Adrenal gland (tissue), 9 donors: ENCODE measurements at regions not wholly inside any gene's neighbourhood (a gene's known extent, or its start where the extent isn't known, plus 50 kb on each side); places are given as distances from the start of the nearest gene placed in this dataset.

Experiments
- DNase-seq, 7 donors: peaks; one replicate each; pipeline ENCODE4 v3.0.0-alpha.2; 2019 to 2020
- H3K27ac ChIP-seq, 5 donors: fragments of 200-600 bp; sonication (generic) in 4 of 5; 1 replicate in 3 of 5; 2 replicates in 2 of 5; pipeline versions ENCODE4 v1.5.1 to v1.8.0; 2016 to 2020; ENCODE audit warnings: mild to moderate bottlenecking in 1 of 5
- H3K27me3 ChIP-seq: fragments of 200-600 bp; 2 replicates; pipeline ENCODE4 v1.8.0; 2021
- H3K36me3 ChIP-seq, 2 donors: fragments of 200-600 bp; replicated peaks in 1 of 2; 1 replicate in 1 of 2; 2 replicates in 1 of 2; pipeline versions ENCODE4 v1.5.1 to v1.8.0; 2018 to 2022
- H3K4me1 ChIP-seq, 2 donors: fragments of 200-600 bp; replicated peaks in 1 of 2; 1 replicate in 1 of 2; 2 replicates in 1 of 2; pipeline versions ENCODE4 v1.5.1 to v1.8.0; 2018 to 2021
- H3K4me3 ChIP-seq, 4 donors: fragments of 200-600 bp; sonication (generic) in 3 of 4; one replicate each; pipeline ENCODE4 v1.5.1; 2016 to 2018
- H3K9me3 ChIP-seq, 3 donors: fragments of 200-600 bp; sonication (generic) in 1 of 3; replicated peaks in 1 of 3; 1 replicate in 2 of 3; 2 replicates in 1 of 3; pipeline versions ENCODE4 v1.5.1 to v1.8.0; 2016 to 2021
- POLR2A ChIP-seq, 2 donors: fragments of 450-650 bp; IDR thresholded peaks; one replicate each; pipeline ENCODE4 v1.6.1; 2017; ENCODE audit warnings: antibody characterized with exemption in 2 of 2, mild to moderate bottlenecking in 2 of 2, moderate library complexity in 1 of 2
- WGBS, 4 donors: extraction: QIAGEN DNeasy Blood & Tissue Kit in 2 of 4; methylation state at CpG; one replicate each; pipeline versions ENCODE4 v1.1.5 to v1.1.7; 2013 to 2017; 5-methylcytosine and 5-hydroxymethylcytosine counted together
- intact Hi-C, 2 donors: fragments of 100-400 bp; cut with DNase I; formaldehyde crosslinking; loops; one replicate each; pipeline versions ENCODE4 v1.14.1 to v1.15.0; 2022 to 2023
- TF ChIP-seq, protein P1 (sequence below), 6 experiments: fragments of 450-650 bp in 4 of 6; fragments of 200-600 bp in 2 of 6; sonication (generic) in 1 of 6; IDR thresholded peaks; 1 replicate in 5 of 6; 2 replicates in 1 of 6; pipeline versions ENCODE4 v1.5.1 to v1.8.0; 2016 to 2021; ENCODE audit warnings: antibody characterized with exemption in 6 of 6, mild to moderate bottlenecking in 2 of 6, moderate library complexity in 1 of 6
- donor health status: healthy with polysubstance abuse.
- donor health status: Bipolar disorder and iron deficiency.
- donor health status: DM: yes; HTN: yes; CAD: no.
- donor health status: DM: no; HTN: no; CAD: no.
- donor health status: DM: no; HTN: no; CAD: no.

GRCh38 chr19:31548941-31549340 is 199.7 kb upstream of the TSHZ3 start:
- H3K36me3 ChIP-seq = no peaks in the 10 kb centered on the region
- WGBS, 4 donors = 80 to 87% (median 84%) methylated on average over 4 of the region's 4 CpGs
- no peaks in the 10 kb centered on the region for H3K27me3 ChIP-seq
- H3K4me1 ChIP-seq = no peaks in the 10 kb centered on the region
- peak in 3 of 7 donors; percentile 20 to 27 (median 24) for DNase-seq
- H3K27ac ChIP-seq = no peak overlapping the region
- no peaks in the 10 kb centered on the region for H3K9me3 ChIP-seq
- intact Hi-C loops = no loop called here
- H3K4me3 ChIP-seq = no peak overlapping the region
- TF ChIP-seq, protein P1, sequence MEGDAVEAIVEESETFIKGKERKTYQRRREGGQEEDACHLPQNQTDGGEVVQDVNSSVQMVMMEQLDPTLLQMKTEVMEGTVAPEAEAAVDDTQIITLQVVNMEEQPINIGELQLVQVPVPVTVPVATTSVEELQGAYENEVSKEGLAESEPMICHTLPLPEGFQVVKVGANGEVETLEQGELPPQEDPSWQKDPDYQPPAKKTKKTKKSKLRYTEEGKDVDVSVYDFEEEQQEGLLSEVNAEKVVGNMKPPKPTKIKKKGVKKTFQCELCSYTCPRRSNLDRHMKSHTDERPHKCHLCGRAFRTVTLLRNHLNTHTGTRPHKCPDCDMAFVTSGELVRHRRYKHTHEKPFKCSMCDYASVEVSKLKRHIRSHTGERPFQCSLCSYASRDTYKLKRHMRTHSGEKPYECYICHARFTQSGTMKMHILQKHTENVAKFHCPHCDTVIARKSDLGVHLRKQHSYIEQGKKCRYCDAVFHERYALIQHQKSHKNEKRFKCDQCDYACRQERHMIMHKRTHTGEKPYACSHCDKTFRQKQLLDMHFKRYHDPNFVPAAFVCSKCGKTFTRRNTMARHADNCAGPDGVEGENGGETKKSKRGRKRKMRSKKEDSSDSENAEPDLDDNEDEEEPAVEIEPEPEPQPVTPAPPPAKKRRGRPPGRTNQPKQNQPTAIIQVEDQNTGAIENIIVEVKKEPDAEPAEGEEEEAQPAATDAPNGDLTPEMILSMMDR (IDR thresholded peaks at IDR 0.05) = peak; percentile 23 to 49 (median 41)
- no peak for TF ChIP-seq POLR2A (IDR thresholded peaks at IDR 0.05)

DNA sequence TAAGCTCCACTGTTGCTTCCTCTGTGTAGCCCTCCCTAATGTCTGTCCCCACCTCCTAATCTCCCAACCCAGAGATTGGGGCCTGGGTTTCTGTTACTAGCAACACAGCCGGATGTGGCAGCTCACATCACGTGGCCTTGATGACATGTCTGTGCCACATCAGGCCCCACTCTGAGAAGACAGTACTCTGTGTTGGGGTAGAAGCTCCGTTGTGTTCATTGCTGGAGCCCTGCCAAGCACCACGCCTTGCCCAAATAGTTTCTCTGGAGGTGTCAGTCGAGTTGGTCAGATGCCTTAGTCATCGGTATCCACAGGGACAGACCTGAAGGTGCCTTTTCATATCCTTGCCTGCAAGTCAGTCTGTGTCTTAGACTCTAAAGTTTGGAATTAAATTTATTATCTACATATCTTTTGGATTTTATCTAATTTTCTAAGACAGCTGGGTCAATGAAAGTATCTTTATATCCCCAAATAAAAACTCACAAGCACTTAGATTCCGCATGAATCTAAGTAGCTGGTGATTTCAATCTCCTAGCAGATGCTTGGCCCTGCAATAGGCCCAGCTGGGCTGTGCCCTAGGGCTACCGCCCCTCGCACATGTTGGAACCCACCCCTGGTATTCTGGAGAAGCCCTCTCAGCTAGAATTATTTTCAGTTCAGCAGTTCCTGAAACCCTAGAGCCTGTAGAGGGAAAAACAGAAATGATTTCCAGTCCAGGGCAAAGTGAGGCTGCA is 204.0 kb upstream of the TSHZ3 start:
- intact Hi-C loops = no loop called here
- H3K27me3 ChIP-seq = no peaks in the 10 kb centered on the region
- H3K27ac ChIP-seq = peak overlapping the region in 1 of 5 donors; percentile 55
- no peak overlapping the region for H3K4me3 ChIP-seq
- no peaks in the 10 kb centered on the region for H3K36me3 ChIP-seq
- no peak for TF ChIP-seq POLR2A (IDR thresholded peaks at IDR 0.05)
- DNase-seq = no peak
- H3K4me1 ChIP-seq = no peaks in the 10 kb centered on the region
- no peaks in the 10 kb centered on the region for H3K9me3 ChIP-seq
- 74 to 80% (median 79%) methylated on average over 8 to 9 of the region's 9 CpGs for WGBS, 4 donors

DNA sequence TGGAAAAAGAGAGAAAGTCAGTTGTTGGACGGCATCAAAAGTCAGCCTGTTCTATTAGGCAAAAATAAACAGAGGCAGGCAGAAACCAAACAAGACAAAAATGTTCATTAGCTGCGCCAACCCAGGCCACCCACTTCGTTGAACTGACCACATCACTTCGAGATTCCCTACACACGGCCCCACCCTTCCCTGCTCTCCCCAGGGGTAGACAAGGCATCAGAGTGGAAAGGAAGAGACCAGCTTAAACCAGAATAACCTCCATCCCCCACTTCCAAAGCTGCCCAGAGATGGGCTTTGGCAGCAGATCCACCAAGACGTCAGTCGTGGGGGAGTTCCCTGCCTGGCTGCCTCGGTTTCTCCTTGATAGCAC is 204.6 kb upstream of the TSHZ3 start:
- WGBS, 4 donors = 69 to 84% (median 78%) methylated on average over 8 of the region's 8 CpGs
- Histone ChIP-seq H3K27me3 (no peaks in the 10 kb centered on the region), H3K36me3 (no peaks in the 10 kb centered on the region), H3K4me3 (no peak overlapping the region), H3K27ac (peak overlapping the region in 1 of 5 donors; percentile 29), H3K9me3 (no peaks in the 10 kb centered on the region), H3K4me1 (no peaks in the 10 kb centered on the region)
- DNase-seq = peak in 1 of 7 donors; percentile 22
- intact Hi-C loops = no loop called here
- TF ChIP-seq, protein P1 (IDR thresholded peaks at IDR 0.05) = no peak
- no peak for TF ChIP-seq POLR2A (IDR thresholded peaks at IDR 0.05)

- intact Hi-C loops = no loop called here
Observed at GRCh38 chr19:31554360-31554759, 205.1 kb upstream of the TSHZ3 start.

More at GRCh38 chr19:31554360-31554759, 205.1 kb upstream of the TSHZ3 start:
- H3K27ac ChIP-seq = peak overlapping the region in 1 of 5 donors; percentile 29
- no peaks in the 10 kb centered on the region for H3K9me3 ChIP-seq
- no peaks in the 10 kb centered on the region for H3K4me1 ChIP-seq
- H3K27me3 ChIP-seq = no peaks in the 10 kb centered on the region
- TF ChIP-seq POLR2A (IDR thresholded peaks at IDR 0.05) = no peak
- TF ChIP-seq, protein P1 (IDR thresholded peaks at IDR 0.05) = no peak
- DNase-seq = no peak
- no peaks in the 10 kb centered on the region for H3K36me3 ChIP-seq
- 78 to 85% (median 81%) methylated on average over 9 of the region's 9 CpGs for WGBS, 4 donors
- no peak overlapping the region for H3K4me3 ChIP-seq
